ENCODE measurements at regions not wholly inside any gene's neighbourhood (a gene's known extent, or its start where the extent isn't known, plus 50 kb on each side); places are given as distances from the start of the nearest gene placed in this dataset.

GRCh38 chr4:84407554-84408407 lies 91.3 kb downstream of the NKX6-1 start:
- no peaks in the 10 kb centered on the region for H3K9me3 ChIP-seq
- no peak for TF ChIP-seq CTCF (IDR thresholded peaks at IDR 0.05)
- no peak for DNase-seq (ENCODE audit: low spot score)
- H3K4me3 ChIP-seq = no peak overlapping the region
- H3K27ac ChIP-seq = no peak overlapping the region
- H3K36me3 ChIP-seq = no peaks in the 10 kb centered on the region
- no peaks in the 10 kb centered on the region for H3K27me3 ChIP-seq
- no peaks in the 10 kb centered on the region for H3K4me1 ChIP-seq

- TF ChIP-seq CTCF (IDR thresholded peaks at IDR 0.05) = no peak
- no peak for DNase-seq (ENCODE audit: low spot score)
- Histone ChIP-seq H3K4me3 (no peak overlapping the region), H3K27ac (no peak overlapping the region), H3K9me3 (no peaks in the 10 kb centered on the region), H3K36me3 (no peaks in the 10 kb centered on the region), H3K4me1 (no peaks in the 10 kb centered on the region), H3K27me3 (no peaks in the 10 kb centered on the region)
These were observed 95.4 kb downstream of the NKX6-1 start for GRCh38 chr4:84403656-84404055.

GRCh38 chr4:84401701-84402306 lies 97.3 kb downstream of the NKX6-1 start:
- H3K9me3 ChIP-seq = no peaks in the 10 kb centered on the region
- H3K27ac ChIP-seq = no peak overlapping the region
- no peaks in the 10 kb centered on the region for H3K4me1 ChIP-seq
- H3K27me3 ChIP-seq = no peaks in the 10 kb centered on the region
- no peak for DNase-seq (ENCODE audit: low spot score)
- no peak for TF ChIP-seq CTCF (IDR thresholded peaks at IDR 0.05)
- H3K36me3 ChIP-seq = no peaks in the 10 kb centered on the region
- no peak overlapping the region for H3K4me3 ChIP-seq

- H3K27ac ChIP-seq = no peak overlapping the region
- H3K4me3 ChIP-seq = no peak overlapping the region
- H3K9me3 ChIP-seq = no peaks in the 10 kb centered on the region
- H3K36me3 ChIP-seq = no peaks in the 10 kb centered on the region
- TF ChIP-seq CTCF (IDR thresholded peaks at IDR 0.05) = no peak
- H3K27me3 ChIP-seq = no peaks in the 10 kb centered on the region
- DNase-seq (ENCODE audit: low spot score) = no peak
- H3K4me1 ChIP-seq = no peaks in the 10 kb centered on the region
These were observed 104.7 kb downstream of the NKX6-1 start for GRCh38 chr4:84394386-84394785.

- H3K36me3 ChIP-seq = no peaks in the 10 kb centered on the region
- DNase-seq (ENCODE audit: low spot score) = no peak
- no peaks in the 10 kb centered on the region for H3K9me3 ChIP-seq
- no peak overlapping the region for H3K4me3 ChIP-seq
- TF ChIP-seq CTCF (IDR thresholded peaks at IDR 0.05) = no peak
- H3K27me3 ChIP-seq = no peaks in the 10 kb centered on the region
- no peak overlapping the region for H3K27ac ChIP-seq
- no peaks in the 10 kb centered on the region for H3K4me1 ChIP-seq
These were observed 106.0 kb downstream of the NKX6-1 start for GRCh38 chr4:84392951-84393590.

Measured in right atrium auricular region (tissue), 2 donors.